ENCODE measurements at regions not wholly inside any gene's neighbourhood (a gene's known extent, or its start where the extent isn't known, plus 50 kb on each side); places are given as distances from the start of the nearest gene placed in this dataset.

DNA sequence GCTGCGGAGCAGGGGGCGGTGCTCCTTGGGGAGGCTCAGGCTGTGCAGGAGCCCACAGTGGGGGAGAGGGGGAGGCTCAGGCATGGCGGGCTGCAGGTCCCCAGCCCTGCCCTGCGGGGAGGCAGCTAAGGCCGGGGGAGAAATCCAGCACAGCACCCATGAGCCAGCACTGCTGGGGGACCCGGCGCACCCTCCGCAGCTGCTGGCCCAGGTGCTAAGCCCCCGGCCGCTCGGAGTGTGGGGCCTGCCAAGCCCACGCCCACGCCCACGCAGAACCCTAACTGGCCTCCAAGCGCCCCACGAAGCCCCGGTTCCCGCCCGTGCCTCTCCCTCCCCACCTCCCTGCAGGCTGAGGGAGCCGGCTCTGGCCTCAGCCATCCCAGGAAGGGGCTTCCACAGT lies 145.6 kb upstream of the SEL1L start:
- no peak for TF ChIP-seq POLR2A (IDR thresholded peaks at IDR 0.05)
- TF ChIP-seq, protein P1, sequence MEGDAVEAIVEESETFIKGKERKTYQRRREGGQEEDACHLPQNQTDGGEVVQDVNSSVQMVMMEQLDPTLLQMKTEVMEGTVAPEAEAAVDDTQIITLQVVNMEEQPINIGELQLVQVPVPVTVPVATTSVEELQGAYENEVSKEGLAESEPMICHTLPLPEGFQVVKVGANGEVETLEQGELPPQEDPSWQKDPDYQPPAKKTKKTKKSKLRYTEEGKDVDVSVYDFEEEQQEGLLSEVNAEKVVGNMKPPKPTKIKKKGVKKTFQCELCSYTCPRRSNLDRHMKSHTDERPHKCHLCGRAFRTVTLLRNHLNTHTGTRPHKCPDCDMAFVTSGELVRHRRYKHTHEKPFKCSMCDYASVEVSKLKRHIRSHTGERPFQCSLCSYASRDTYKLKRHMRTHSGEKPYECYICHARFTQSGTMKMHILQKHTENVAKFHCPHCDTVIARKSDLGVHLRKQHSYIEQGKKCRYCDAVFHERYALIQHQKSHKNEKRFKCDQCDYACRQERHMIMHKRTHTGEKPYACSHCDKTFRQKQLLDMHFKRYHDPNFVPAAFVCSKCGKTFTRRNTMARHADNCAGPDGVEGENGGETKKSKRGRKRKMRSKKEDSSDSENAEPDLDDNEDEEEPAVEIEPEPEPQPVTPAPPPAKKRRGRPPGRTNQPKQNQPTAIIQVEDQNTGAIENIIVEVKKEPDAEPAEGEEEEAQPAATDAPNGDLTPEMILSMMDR (IDR thresholded peaks at IDR 0.05) = no peak
